ENCODE measurements at regions not wholly inside any gene's neighbourhood (a gene's known extent, or its start where the extent isn't known, plus 50 kb on each side); places are given as distances from the start of the nearest gene placed in this dataset.
"Not testable (repeated sequence)": the region's sequence is repeated elsewhere in the genome, so short reads cannot be mapped to it uniquely, and the experiment has no call there.

GRCh38 chr20:12555849-12556248 is 452.9 kb upstream of the SPTLC3 start:
- not testable (repeated sequence) for H3K27me3 Mint-ChIP-seq, H3K27ac Mint-ChIP-seq

GRCh38 chr20:12557224-12557623 is 451.5 kb upstream of the SPTLC3 start:
- no peak for DNase-seq
- H3K27ac Mint-ChIP-seq, result no peak overlapping the region
- H3K4me3 Mint-ChIP-seq, result no peak overlapping the region
- H3K9me3 Mint-ChIP-seq, result peaks cover 0 to 12% (median 4%) of the 10 kb centered on the region in 9 donors
- no peaks in the 10 kb centered on the region for H3K4me1 Mint-ChIP-seq
- H3K27me3 Mint-ChIP-seq, result no peaks in the 10 kb centered on the region
- ATAC-seq, result no peak
- H3K36me3 Mint-ChIP-seq, result no peaks in the 10 kb centered on the region
- POLR2A ChIA-PET, result no interaction called here

More at GRCh38 chr20:12555849-12556248, 452.9 kb upstream of the SPTLC3 start:
- H3K4me3 Mint-ChIP-seq, ATAC-seq, DNase-seq, H3K9me3 Mint-ChIP-seq, POLR2A ChIA-PET, H3K36me3 Mint-ChIP-seq, H3K4me1 Mint-ChIP-seq: not testable (repeated sequence)

- Mint-ChIP-seq H3K27me3 (no peaks in the 10 kb centered on the region), H3K9me3 (peaks cover 0 to 21% (median 9%) of the 10 kb centered on the region in 9 donors), H3K4me3 (no peak overlapping the region), H3K4me1 (no peaks in the 10 kb centered on the region), H3K27ac (no peak overlapping the region), H3K36me3 (no peaks in the 10 kb centered on the region)
- POLR2A ChIA-PET, result no interaction called here
- DNase-seq (no peak), ATAC-seq (no peak)
Observed at GRCh38 chr20:12564979-12565378, 443.8 kb upstream of the SPTLC3 start.

- no peak for ATAC-seq
- no peaks in the 10 kb centered on the region for H3K4me1 Mint-ChIP-seq
- no peaks in the 10 kb centered on the region for H3K36me3 Mint-ChIP-seq
- DNase-seq, result no peak
- peaks cover 0 to 27% (median 10%) of the 10 kb centered on the region in 9 donors for H3K9me3 Mint-ChIP-seq
- no peak overlapping the region for H3K27ac Mint-ChIP-seq
- peaks cover 0 to 3% (median 0%) of the 10 kb centered on the region in 5 donors for H3K27me3 Mint-ChIP-seq
- H3K4me3 Mint-ChIP-seq, result no peak overlapping the region
- POLR2A ChIA-PET, result no interaction called here
Observed at GRCh38 chr20:12566596-12566995, 442.2 kb upstream of the SPTLC3 start.

- no peaks in the 10 kb centered on the region for H3K4me1 Mint-ChIP-seq
- H3K9me3 Mint-ChIP-seq, result peaks cover 0 to 27% (median 0%) of the 10 kb centered on the region in 9 donors
- POLR2A ChIA-PET, result no interaction called here
- DNase-seq, result no peak
- no peak overlapping the region for H3K27ac Mint-ChIP-seq
- peaks cover 0 to 3% (median 0%) of the 10 kb centered on the region in 5 donors for H3K27me3 Mint-ChIP-seq
- no peak overlapping the region for H3K4me3 Mint-ChIP-seq
- no peak for ATAC-seq
- no peaks in the 10 kb centered on the region for H3K36me3 Mint-ChIP-seq
Observed at GRCh38 chr20:12570371-12570770, 438.4 kb upstream of the SPTLC3 start.

- ATAC-seq (no peak), DNase-seq (no peak)
- no peaks in the 10 kb centered on the region for H3K4me1 Mint-ChIP-seq
- H3K27ac Mint-ChIP-seq, result no peak overlapping the region
- peaks cover 0 to 3% (median 0%) of the 10 kb centered on the region in 5 donors for H3K27me3 Mint-ChIP-seq
- peaks cover 0 to 27% (median 0%) of the 10 kb centered on the region in 9 donors for H3K9me3 Mint-ChIP-seq
- POLR2A ChIA-PET, result no interaction called here
- H3K36me3 Mint-ChIP-seq, result no peaks in the 10 kb centered on the region
- no peak overlapping the region for H3K4me3 Mint-ChIP-seq
Observed at GRCh38 chr20:12573442-12573841, 435.3 kb upstream of the SPTLC3 start.

- Mint-ChIP-seq H3K4me1 (no peaks in the 10 kb centered on the region), H3K4me3 (no peak overlapping the region), H3K27ac (no peak overlapping the region)
Observed at GRCh38 chr20:12575352-12576095, 433.2 kb upstream of the SPTLC3 start.

GRCh38 chr20:12577213-12577612 is 431.6 kb upstream of the SPTLC3 start:
- Mint-ChIP-seq H3K27ac (no peak overlapping the region), H3K36me3 (peaks cover 0 to 5% (median 2%) of the 10 kb centered on the region in 3 donors), H3K9me3 (peaks cover 0 to 18% (median 3%) of the 10 kb centered on the region in 9 donors), H3K4me3 (no peak overlapping the region), H3K27me3 (peaks cover 0 to 2% (median 0%) of the 10 kb centered on the region in 5 donors), H3K4me1 (no peaks in the 10 kb centered on the region)
- no peak for DNase-seq
- POLR2A ChIA-PET, result no interaction called here
- ATAC-seq, result no peak

More at GRCh38 chr20:12575352-12576095, 433.2 kb upstream of the SPTLC3 start:
- H3K27me3 Mint-ChIP-seq, result peaks cover 0 to under 1% (median 0%) of the 10 kb centered on the region in 5 donors
- ATAC-seq (no peak), DNase-seq (no peak)
- no peaks in the 10 kb centered on the region for H3K36me3 Mint-ChIP-seq
- peaks cover 0 to 12% (median 0%) of the 10 kb centered on the region in 9 donors for H3K9me3 Mint-ChIP-seq
- POLR2A ChIA-PET, result no interaction called here

- DNase-seq (no peak), ATAC-seq (no peak)
- Mint-ChIP-seq H3K27me3 (peaks cover 0 to 2% (median 0%) of the 10 kb centered on the region in 5 donors), H3K9me3 (peaks cover 0 to 10% (median 6%) of the 10 kb centered on the region in 9 donors), H3K36me3 (peaks cover 0 to 5% (median 2%) of the 10 kb centered on the region in 3 donors), H3K27ac (no peak overlapping the region), H3K4me1 (no peaks in the 10 kb centered on the region), H3K4me3 (no peak overlapping the region)
- POLR2A ChIA-PET, result no interaction called here
Observed at GRCh38 chr20:12581644-12582289, 427.0 kb upstream of the SPTLC3 start.

GRCh38 chr20:12582710-12583109 is 426.1 kb upstream of the SPTLC3 start:
- H3K27me3 Mint-ChIP-seq, H3K4me3 Mint-ChIP-seq, H3K27ac Mint-ChIP-seq, H3K36me3 Mint-ChIP-seq, H3K9me3 Mint-ChIP-seq, H3K4me1 Mint-ChIP-seq, ATAC-seq, POLR2A ChIA-PET, DNase-seq: not testable (repeated sequence)

GRCh38 chr20:12591949-12592470 is 416.8 kb upstream of the SPTLC3 start:
- H3K27me3 Mint-ChIP-seq, result peaks cover 0 to 1% (median 0%) of the 10 kb centered on the region in 5 donors
- H3K27ac Mint-ChIP-seq, result peak overlapping the region in 1 of 10 donors; percentile 35
- POLR2A ChIA-PET, result no interaction called here
- ATAC-seq, result no peak
- no peak for DNase-seq
- no peaks in the 10 kb centered on the region for H3K36me3 Mint-ChIP-seq
- peaks cover 0 to 14% (median 2%) of the 10 kb centered on the region in 9 donors for H3K9me3 Mint-ChIP-seq
- H3K4me3 Mint-ChIP-seq, result no peak overlapping the region
- H3K4me1 Mint-ChIP-seq, result no peaks in the 10 kb centered on the region

GRCh38 chr20:12592756-12593155 is 416.0 kb upstream of the SPTLC3 start:
- Mint-ChIP-seq H3K27me3 (peaks cover 0 to 1% (median 0%) of the 10 kb centered on the region in 5 donors), H3K4me1 (no peaks in the 10 kb centered on the region), H3K9me3 (peaks cover 0 to 14% (median 2%) of the 10 kb centered on the region in 9 donors), H3K27ac (no peak overlapping the region), H3K4me3 (no peak overlapping the region), H3K36me3 (no peaks in the 10 kb centered on the region)
- POLR2A ChIA-PET, result no interaction called here
- no peak for DNase-seq
- ATAC-seq, result no peak

- no peak for ATAC-seq
- Mint-ChIP-seq H3K9me3 (peaks cover 0 to 14% (median 2%) of the 10 kb centered on the region in 9 donors), H3K36me3 (no peaks in the 10 kb centered on the region), H3K27me3 (peaks cover 0 to 1% (median 0%) of the 10 kb centered on the region in 5 donors), H3K27ac (no peak overlapping the region), H3K4me1 (no peaks in the 10 kb centered on the region), H3K4me3 (no peak overlapping the region)
- DNase-seq, result no peak
- POLR2A ChIA-PET, result no interaction called here
Observed at GRCh38 chr20:12593342-12593873, 415.4 kb upstream of the SPTLC3 start.

Data from naive thymus-derived CD8-positive, alpha-beta T cell (primary cell).